ENCODE measurements at regions not wholly inside any gene's neighbourhood (a gene's known extent, or its start where the extent isn't known, plus 50 kb on each side); places are given as distances from the start of the nearest gene placed in this dataset.

DNA sequence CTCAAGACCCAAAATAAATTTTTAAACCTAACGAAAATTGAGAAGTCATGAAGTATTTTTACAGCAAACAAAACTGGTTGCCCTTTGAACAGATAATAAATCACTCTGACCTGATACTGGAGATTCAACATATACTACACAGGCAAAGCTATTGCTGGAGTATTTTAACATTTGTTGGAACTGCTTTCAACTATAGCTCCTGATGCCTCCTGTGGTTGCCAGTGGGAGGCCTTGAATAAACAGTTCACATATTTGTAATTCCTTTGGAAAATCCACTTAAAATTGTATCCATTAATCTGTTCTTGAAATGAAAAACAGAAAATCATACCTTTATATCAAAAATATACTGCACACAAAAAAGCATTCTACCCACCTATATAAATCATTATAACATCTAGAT, 605.1 kb downstream of the KCTD8 start:
- no peaks in the 10 kb centered on the region for H3K4me1 ChIP-seq (ENCODE audit: control insufficient read depth, insufficient read depth, low read length)
- H3K4me3 ChIP-seq: no peak overlapping the region
- intact Hi-C loops (cut with micrococcal nuclease; ENCODE audit: unreplicated experiment): no loop called here
- H3K27ac ChIP-seq (ENCODE audit: control insufficient read depth, insufficient read depth): no peak overlapping the region
- POLR2A ChIA-PET: no interaction called here
- H4K20me1 ChIP-seq (ENCODE audit: control insufficient read depth, insufficient read depth): no peaks in the 10 kb centered on the region
- DNase-seq (ENCODE audit: low read depth, low spot score) (no peak), ATAC-seq (no peak), FAIRE-seq (no peak)
- SMC1A ChIA-PET (ENCODE audit: uncharacterized antibody, unreplicated experiment): no interaction called here
- whole genome bisulfite sequencing (ENCODE audit: insufficient coverage, insufficient replicate concordance, low lambda C conversion rate, missing lambda C conversion rate): 0% methylated on average over 1 of the region's 1 CpG
- no TSS peak for BruUV-seq (replicated peaks)
- no peaks in the 10 kb centered on the region for H3K36me3 ChIP-seq (ENCODE audit: control insufficient read depth in 2 of 2, insufficient read depth in 2 of 2, low read length in 1 of 2)
- H2AFZ ChIP-seq (ENCODE audit: control insufficient read depth, low read depth, low read length): no peak overlapping the region
- in situ Hi-C loops (cut with MboI): no loop called here
- CTCF ChIA-PET: no interaction called here
- H3K9me3 ChIP-seq (replicated peaks; ENCODE audit: control insufficient read depth, insufficient read depth, low read length): no peaks in the 10 kb centered on the region
- no peak for TF ChIP-seq ZSCAN29 (IDR thresholded peaks at IDR 0.05)
- no peak for TF ChIP-seq RUNX3 (IDR thresholded peaks at IDR 0.05; ENCODE audit: low read length)
- TF ChIP-seq, protein P1, sequence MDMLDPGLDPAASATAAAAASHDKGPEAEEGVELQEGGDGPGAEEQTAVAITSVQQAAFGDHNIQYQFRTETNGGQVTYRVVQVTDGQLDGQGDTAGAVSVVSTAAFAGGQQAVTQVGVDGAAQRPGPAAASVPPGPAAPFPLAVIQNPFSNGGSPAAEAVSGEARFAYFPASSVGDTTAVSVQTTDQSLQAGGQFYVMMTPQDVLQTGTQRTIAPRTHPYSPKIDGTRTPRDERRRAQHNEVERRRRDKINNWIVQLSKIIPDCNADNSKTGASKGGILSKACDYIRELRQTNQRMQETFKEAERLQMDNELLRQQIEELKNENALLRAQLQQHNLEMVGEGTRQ (IDR thresholded peaks at IDR 0.05; ENCODE audit: borderline replicate concordance, low read depth, low read length): no peak
- TF ChIP-seq SREBF2 (IDR thresholded peaks at IDR 0.05; ENCODE audit: low read length): no peak
- no peak for TF ChIP-seq TCF12 (IDR thresholded peaks at IDR 0.05; ENCODE audit: low read depth, low read length)
- no peak for TF ChIP-seq NR2C1 (IDR thresholded peaks at IDR 0.05)
- no peaks in the 10 kb centered on the region for H3K27me3 ChIP-seq (replicated peaks in 1 of 2; ENCODE audit: control insufficient read depth in 2 of 2, insufficient read depth in 2 of 2, low read length in 1 of 2)
- RAD21 ChIA-PET (ENCODE audit: unreplicated experiment): no interaction called here
- no peak overlapping the region for H3K9ac ChIP-seq (ENCODE audit: control insufficient read depth, insufficient read depth, low read length)
- H3K4me2 ChIP-seq (ENCODE audit: control insufficient read depth, insufficient read depth): no peak overlapping the region
- no peaks in the 10 kb centered on the region for H3K79me2 ChIP-seq (ENCODE audit: control insufficient read depth, insufficient read depth, low read length)

DNA sequence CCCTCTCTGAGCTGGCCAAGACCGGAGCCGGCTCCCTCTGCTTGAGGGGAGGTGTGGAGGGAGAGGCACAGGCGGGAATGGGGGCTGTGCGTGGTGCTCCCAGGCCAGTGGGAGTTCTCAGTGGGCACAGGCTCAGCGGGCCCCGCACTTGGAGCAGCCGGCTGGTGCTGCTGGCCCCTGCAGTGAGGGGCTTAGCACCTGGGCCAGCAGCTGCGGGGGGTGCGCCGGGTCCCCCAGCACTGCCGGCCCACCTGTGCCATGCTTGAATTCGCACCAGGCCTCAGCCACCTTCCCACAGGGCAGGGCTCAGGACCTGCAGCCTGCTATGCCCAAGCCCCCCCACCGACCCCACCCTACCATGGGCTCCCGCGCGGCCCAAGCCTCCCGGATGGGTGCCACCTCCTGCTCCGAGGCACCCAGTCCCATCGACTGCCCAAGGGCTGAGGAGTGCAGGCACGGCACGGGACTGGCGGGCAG, 602.5 kb downstream of the KCTD8 start:
- in situ Hi-C loops (cut with MboI) (no loop called here), intact Hi-C loops (cut with micrococcal nuclease; ENCODE audit: unreplicated experiment) (no loop called here)
- DNase-seq (ENCODE audit: low read depth, low spot score) (no peak), FAIRE-seq (no peak), ATAC-seq (no peak)
- H3K27me3 ChIP-seq (replicated peaks in 1 of 2; ENCODE audit: control insufficient read depth in 2 of 2, insufficient read depth in 2 of 2, low read length in 1 of 2): no peaks in the 10 kb centered on the region
- no peak overlapping the region for H3K4me3 ChIP-seq
- WGBS (ENCODE audit: insufficient coverage, insufficient replicate concordance, low lambda C conversion rate, missing lambda C conversion rate): 73% methylated on average over 20 of the region's 22 CpGs
- H3K9ac ChIP-seq (ENCODE audit: control insufficient read depth, insufficient read depth, low read length): no peak overlapping the region
- H3K79me2 ChIP-seq (ENCODE audit: control insufficient read depth, insufficient read depth, low read length): no peaks in the 10 kb centered on the region
- CTCF ChIA-PET: no interaction called here
- SMC1A ChIA-PET (ENCODE audit: uncharacterized antibody, unreplicated experiment): interaction anchor here (0.5 kb wide), 1 partner anchor 1103 kb away, joined by 3 read pairs; no protein-coding TSS in a partner anchor
- POLR2A ChIA-PET: no interaction called here
- H3K9me3 ChIP-seq (replicated peaks; ENCODE audit: control insufficient read depth, insufficient read depth, low read length): no peaks in the 10 kb centered on the region
- no peaks in the 10 kb centered on the region for H3K4me1 ChIP-seq (ENCODE audit: control insufficient read depth, insufficient read depth, low read length)
- RAD21 ChIA-PET (ENCODE audit: unreplicated experiment): no interaction called here
- no peak overlapping the region for H3K4me2 ChIP-seq (ENCODE audit: control insufficient read depth, insufficient read depth)
- H3K27ac ChIP-seq (ENCODE audit: control insufficient read depth, insufficient read depth): no peak overlapping the region
- no peaks in the 10 kb centered on the region for H4K20me1 ChIP-seq (ENCODE audit: control insufficient read depth, insufficient read depth)
- H2AFZ ChIP-seq (ENCODE audit: control insufficient read depth, low read depth, low read length): no peak overlapping the region
- BruUV-seq (replicated peaks): no TSS peak
- no peaks in the 10 kb centered on the region for H3K36me3 ChIP-seq (ENCODE audit: control insufficient read depth in 2 of 2, insufficient read depth in 2 of 2, low read length in 1 of 2)
- no peak for TF ChIP-seq RFX5 (IDR thresholded peaks at IDR 0.05; ENCODE audit: low read depth, low read length)
- TF ChIP-seq FOXK2 (IDR thresholded peaks at IDR 0.05): no peak
- TF ChIP-seq, protein P2, sequence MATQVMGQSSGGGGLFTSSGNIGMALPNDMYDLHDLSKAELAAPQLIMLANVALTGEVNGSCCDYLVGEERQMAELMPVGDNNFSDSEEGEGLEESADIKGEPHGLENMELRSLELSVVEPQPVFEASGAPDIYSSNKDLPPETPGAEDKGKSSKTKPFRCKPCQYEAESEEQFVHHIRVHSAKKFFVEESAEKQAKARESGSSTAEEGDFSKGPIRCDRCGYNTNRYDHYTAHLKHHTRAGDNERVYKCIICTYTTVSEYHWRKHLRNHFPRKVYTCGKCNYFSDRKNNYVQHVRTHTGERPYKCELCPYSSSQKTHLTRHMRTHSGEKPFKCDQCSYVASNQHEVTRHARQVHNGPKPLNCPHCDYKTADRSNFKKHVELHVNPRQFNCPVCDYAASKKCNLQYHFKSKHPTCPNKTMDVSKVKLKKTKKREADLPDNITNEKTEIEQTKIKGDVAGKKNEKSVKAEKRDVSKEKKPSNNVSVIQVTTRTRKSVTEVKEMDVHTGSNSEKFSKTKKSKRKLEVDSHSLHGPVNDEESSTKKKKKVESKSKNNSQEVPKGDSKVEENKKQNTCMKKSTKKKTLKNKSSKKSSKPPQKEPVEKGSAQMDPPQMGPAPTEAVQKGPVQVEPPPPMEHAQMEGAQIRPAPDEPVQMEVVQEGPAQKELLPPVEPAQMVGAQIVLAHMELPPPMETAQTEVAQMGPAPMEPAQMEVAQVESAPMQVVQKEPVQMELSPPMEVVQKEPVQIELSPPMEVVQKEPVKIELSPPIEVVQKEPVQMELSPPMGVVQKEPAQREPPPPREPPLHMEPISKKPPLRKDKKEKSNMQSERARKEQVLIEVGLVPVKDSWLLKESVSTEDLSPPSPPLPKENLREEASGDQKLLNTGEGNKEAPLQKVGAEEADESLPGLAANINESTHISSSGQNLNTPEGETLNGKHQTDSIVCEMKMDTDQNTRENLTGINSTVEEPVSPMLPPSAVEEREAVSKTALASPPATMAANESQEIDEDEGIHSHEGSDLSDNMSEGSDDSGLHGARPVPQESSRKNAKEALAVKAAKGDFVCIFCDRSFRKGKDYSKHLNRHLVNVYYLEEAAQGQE (IDR thresholded peaks at IDR 0.05; ENCODE audit: low read depth, low read length): no peak
- no peak for TF ChIP-seq SPI1 (IDR thresholded peaks at IDR 0.05; ENCODE audit: borderline replicate concordance, insufficient read depth, low read depth, low read length)
- no peak for TF ChIP-seq POLR2AphosphoS2 (IDR thresholded peaks at IDR 0.05; ENCODE audit: low read depth, low read length)
- TF ChIP-seq, protein P3, sequence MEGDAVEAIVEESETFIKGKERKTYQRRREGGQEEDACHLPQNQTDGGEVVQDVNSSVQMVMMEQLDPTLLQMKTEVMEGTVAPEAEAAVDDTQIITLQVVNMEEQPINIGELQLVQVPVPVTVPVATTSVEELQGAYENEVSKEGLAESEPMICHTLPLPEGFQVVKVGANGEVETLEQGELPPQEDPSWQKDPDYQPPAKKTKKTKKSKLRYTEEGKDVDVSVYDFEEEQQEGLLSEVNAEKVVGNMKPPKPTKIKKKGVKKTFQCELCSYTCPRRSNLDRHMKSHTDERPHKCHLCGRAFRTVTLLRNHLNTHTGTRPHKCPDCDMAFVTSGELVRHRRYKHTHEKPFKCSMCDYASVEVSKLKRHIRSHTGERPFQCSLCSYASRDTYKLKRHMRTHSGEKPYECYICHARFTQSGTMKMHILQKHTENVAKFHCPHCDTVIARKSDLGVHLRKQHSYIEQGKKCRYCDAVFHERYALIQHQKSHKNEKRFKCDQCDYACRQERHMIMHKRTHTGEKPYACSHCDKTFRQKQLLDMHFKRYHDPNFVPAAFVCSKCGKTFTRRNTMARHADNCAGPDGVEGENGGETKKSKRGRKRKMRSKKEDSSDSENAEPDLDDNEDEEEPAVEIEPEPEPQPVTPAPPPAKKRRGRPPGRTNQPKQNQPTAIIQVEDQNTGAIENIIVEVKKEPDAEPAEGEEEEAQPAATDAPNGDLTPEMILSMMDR (IDR thresholded peaks at IDR 0.05 in 2 of 3, conservative IDR thresholded peaks at IDR 0.05 in 1 of 3; ENCODE audit: control insufficient read depth in 2 of 3, extremely low read depth in 1 of 3, insufficient read depth in 1 of 3, low read depth in 3 of 3, low read length in 3 of 3): no peak

Data from GM12878 (cell line).